ENCODE measurements at regions not wholly inside any gene's neighbourhood (a gene's known extent, or its start where the extent isn't known, plus 50 kb on each side); places are given as distances from the start of the nearest gene placed in this dataset.

DNA sequence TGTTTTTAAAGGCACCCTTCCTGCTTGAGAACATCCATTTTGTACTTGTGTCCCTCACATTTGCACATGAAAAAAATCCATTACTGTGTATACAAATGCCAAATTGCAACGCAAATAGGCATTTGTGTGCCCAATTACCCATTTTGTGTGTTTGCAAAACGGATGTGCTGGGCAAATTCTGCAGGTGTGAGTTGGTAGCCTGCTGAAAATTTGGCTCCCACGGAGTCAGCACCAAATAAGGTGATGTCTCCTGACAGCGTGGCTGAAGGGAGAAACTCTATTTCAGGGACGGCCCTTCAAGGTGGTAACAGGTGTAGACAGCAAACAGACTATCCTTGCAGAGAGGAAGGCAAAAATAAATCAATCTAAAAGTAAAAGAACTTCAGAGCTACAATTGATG lies 661.1 kb downstream of the BCL11A start:
- Histone ChIP-seq H3K36me3 (ENCODE audit: control insufficient read depth, insufficient read depth, low read length) (no peaks in the 10 kb centered on the region), H3K9me3 (ENCODE audit: control insufficient read depth, insufficient read depth, low read depth, low read length) (no peaks in the 10 kb centered on the region), H3K4me1 (ENCODE audit: control insufficient read depth, insufficient read depth, low read length) (no peaks in the 10 kb centered on the region), H3K27ac (ENCODE audit: low read length) (no peak overlapping the region), H3K27me3 (ENCODE audit: control insufficient read depth, insufficient read depth, low read length) (peaks cover 3% of the 10 kb centered on the region; the same call in 1 of the 2 replicates), H3K4me3 (ENCODE audit: low read depth in 2 of 2, low read length in 2 of 2) (no peak overlapping the region)
- in situ Hi-C loops (cut with HindIII; ENCODE audit: low pct_unique_long_range_greater_than_20kb, low sequenced_read_pairs) (no loop called here), intact Hi-C loops (cut with micrococcal nuclease; ENCODE audit: unreplicated experiment) (no loop called here)
- POLR2A ChIA-PET = no interaction called here
- DNase-seq (ENCODE audit: low read depth, low spot score) (no peak), ATAC-seq (no peak)
- BruUV-seq (replicated peaks) = no TSS peak
- CTCF ChIA-PET = no interaction called here
- no peak for TF ChIP-seq SIN3A (IDR thresholded peaks at IDR 0.05; ENCODE audit: borderline replicate concordance, insufficient read depth, low read depth, low read length)

DNA sequence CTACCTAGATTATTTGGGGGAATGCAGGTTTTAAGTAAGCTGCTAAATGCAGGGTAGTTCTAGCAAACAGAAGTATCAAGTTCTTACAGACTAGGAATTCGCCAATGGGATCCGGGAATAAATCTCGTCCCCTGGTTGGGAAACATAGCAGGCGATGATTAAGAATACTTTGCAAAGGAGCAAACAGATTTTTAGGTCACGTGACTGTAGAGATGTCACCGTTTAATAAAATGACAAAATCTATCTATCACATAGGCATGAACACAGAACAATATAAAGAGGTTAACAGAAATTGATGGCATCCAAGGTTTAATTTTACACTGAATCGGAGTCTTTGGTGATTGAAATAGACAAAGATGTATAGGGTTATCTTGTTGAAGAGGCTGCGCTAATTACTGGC lies 664.1 kb downstream of the BCL11A start:
- TF ChIP-seq SIN3A (IDR thresholded peaks at IDR 0.05; ENCODE audit: borderline replicate concordance, insufficient read depth, low read depth, low read length) (no peak), TCF7L2 (IDR thresholded peaks at IDR 0.05; ENCODE audit: low read depth, low read length) (no peak), POLR2AphosphoS5 (IDR thresholded peaks at IDR 0.05; ENCODE audit: low read depth, low read length) (no peak)
- TF ChIP-seq, protein P1, sequence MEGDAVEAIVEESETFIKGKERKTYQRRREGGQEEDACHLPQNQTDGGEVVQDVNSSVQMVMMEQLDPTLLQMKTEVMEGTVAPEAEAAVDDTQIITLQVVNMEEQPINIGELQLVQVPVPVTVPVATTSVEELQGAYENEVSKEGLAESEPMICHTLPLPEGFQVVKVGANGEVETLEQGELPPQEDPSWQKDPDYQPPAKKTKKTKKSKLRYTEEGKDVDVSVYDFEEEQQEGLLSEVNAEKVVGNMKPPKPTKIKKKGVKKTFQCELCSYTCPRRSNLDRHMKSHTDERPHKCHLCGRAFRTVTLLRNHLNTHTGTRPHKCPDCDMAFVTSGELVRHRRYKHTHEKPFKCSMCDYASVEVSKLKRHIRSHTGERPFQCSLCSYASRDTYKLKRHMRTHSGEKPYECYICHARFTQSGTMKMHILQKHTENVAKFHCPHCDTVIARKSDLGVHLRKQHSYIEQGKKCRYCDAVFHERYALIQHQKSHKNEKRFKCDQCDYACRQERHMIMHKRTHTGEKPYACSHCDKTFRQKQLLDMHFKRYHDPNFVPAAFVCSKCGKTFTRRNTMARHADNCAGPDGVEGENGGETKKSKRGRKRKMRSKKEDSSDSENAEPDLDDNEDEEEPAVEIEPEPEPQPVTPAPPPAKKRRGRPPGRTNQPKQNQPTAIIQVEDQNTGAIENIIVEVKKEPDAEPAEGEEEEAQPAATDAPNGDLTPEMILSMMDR (IDR thresholded peaks at IDR 0.05) = no peak
- TF ChIP-seq, protein P2, sequence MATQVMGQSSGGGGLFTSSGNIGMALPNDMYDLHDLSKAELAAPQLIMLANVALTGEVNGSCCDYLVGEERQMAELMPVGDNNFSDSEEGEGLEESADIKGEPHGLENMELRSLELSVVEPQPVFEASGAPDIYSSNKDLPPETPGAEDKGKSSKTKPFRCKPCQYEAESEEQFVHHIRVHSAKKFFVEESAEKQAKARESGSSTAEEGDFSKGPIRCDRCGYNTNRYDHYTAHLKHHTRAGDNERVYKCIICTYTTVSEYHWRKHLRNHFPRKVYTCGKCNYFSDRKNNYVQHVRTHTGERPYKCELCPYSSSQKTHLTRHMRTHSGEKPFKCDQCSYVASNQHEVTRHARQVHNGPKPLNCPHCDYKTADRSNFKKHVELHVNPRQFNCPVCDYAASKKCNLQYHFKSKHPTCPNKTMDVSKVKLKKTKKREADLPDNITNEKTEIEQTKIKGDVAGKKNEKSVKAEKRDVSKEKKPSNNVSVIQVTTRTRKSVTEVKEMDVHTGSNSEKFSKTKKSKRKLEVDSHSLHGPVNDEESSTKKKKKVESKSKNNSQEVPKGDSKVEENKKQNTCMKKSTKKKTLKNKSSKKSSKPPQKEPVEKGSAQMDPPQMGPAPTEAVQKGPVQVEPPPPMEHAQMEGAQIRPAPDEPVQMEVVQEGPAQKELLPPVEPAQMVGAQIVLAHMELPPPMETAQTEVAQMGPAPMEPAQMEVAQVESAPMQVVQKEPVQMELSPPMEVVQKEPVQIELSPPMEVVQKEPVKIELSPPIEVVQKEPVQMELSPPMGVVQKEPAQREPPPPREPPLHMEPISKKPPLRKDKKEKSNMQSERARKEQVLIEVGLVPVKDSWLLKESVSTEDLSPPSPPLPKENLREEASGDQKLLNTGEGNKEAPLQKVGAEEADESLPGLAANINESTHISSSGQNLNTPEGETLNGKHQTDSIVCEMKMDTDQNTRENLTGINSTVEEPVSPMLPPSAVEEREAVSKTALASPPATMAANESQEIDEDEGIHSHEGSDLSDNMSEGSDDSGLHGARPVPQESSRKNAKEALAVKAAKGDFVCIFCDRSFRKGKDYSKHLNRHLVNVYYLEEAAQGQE (IDR thresholded peaks at IDR 0.05; ENCODE audit: insufficient read depth in 1 of 2, low read depth in 2 of 2, low read length in 1 of 2) = no peak
- BruUV-seq (replicated peaks) = no TSS peak
- no peaks in the 10 kb centered on the region for H3K4me1 ChIP-seq (ENCODE audit: control insufficient read depth, insufficient read depth, low read length)
- H3K9me3 ChIP-seq (ENCODE audit: control insufficient read depth, insufficient read depth, low read depth, low read length) = no peaks in the 10 kb centered on the region
- ChIA-PET CTCF (no interaction called here), POLR2A (no interaction called here)
- H3K27me3 ChIP-seq (ENCODE audit: control insufficient read depth, insufficient read depth, low read length) = peaks cover 3% of the 10 kb centered on the region; the same call in 1 of the 2 replicates
- no peak overlapping the region for H3K27ac ChIP-seq (ENCODE audit: low read length)
- DNase-seq (ENCODE audit: low read depth, low spot score) (no peak), ATAC-seq (no peak)
- in situ Hi-C loops (cut with HindIII; ENCODE audit: low pct_unique_long_range_greater_than_20kb, low sequenced_read_pairs) = no loop called here
- no peak overlapping the region for H3K4me3 ChIP-seq (ENCODE audit: low read depth in 2 of 2, low read length in 2 of 2)
- intact Hi-C loops (cut with micrococcal nuclease; ENCODE audit: unreplicated experiment) = no loop called here
- H3K36me3 ChIP-seq (ENCODE audit: control insufficient read depth, insufficient read depth, low read length) = no peaks in the 10 kb centered on the region

DNA sequence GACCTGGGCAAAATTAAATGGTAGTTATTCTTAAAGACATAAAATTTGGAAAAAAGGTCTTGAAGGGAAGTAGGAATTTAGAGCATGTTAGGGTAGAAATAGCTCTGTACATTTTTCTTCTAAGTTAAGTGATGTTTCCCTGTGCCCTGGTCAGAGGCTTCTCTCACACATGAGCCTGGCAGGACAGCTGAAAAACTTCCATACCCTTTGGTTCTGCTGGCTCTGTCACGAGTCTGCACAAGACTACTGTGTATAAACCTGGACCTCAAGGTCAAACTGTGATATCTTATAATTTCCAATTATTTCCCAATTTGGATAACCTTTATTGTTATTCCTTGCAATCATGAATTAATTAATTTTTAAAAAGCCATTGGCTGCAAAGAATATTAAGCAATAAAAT lies 664.7 kb downstream of the BCL11A start:
- no TSS peak for BruUV-seq (replicated peaks)
- in situ Hi-C loops (cut with HindIII; ENCODE audit: low pct_unique_long_range_greater_than_20kb, low sequenced_read_pairs) = no loop called here
- Histone ChIP-seq H3K4me1 (ENCODE audit: control insufficient read depth, insufficient read depth, low read length) (no peaks in the 10 kb centered on the region), H3K27ac (ENCODE audit: low read length) (no peak overlapping the region), H3K27me3 (ENCODE audit: control insufficient read depth, insufficient read depth, low read length) (peaks cover 3% of the 10 kb centered on the region; the same call in 1 of the 2 replicates), H3K36me3 (ENCODE audit: control insufficient read depth, insufficient read depth, low read length) (no peaks in the 10 kb centered on the region), H3K9me3 (ENCODE audit: control insufficient read depth, insufficient read depth, low read depth, low read length) (no peaks in the 10 kb centered on the region), H3K4me3 (ENCODE audit: low read depth in 2 of 2, low read length in 2 of 2) (no peak overlapping the region)
- ATAC-seq (no peak), DNase-seq (ENCODE audit: low read depth, low spot score) (no peak)
- POLR2A ChIA-PET = no interaction called here
- CTCF ChIA-PET = no interaction called here
- TF ChIP-seq, protein P1 (IDR thresholded peaks at IDR 0.05) = no peak
- TF ChIP-seq, protein P2 (IDR thresholded peaks at IDR 0.05; ENCODE audit: insufficient read depth in 1 of 2, low read depth in 2 of 2, low read length in 1 of 2) = no peak
- no peak for TF ChIP-seq POLR2AphosphoS5 (IDR thresholded peaks at IDR 0.05; ENCODE audit: low read depth, low read length)
- no peak for TF ChIP-seq SIN3A (IDR thresholded peaks at IDR 0.05; ENCODE audit: borderline replicate concordance, insufficient read depth, low read depth, low read length)
- no peak for TF ChIP-seq TCF7L2 (IDR thresholded peaks at IDR 0.05; ENCODE audit: low read depth, low read length)
- intact Hi-C loops (cut with micrococcal nuclease; ENCODE audit: unreplicated experiment) = no loop called here
